HepG2 (cell line): ENCODE measurements at regions not wholly inside any gene's neighbourhood (a gene's known extent, or its start where the extent isn't known, plus 50 kb on each side); places are given as distances from the start of the nearest gene placed in this dataset.

Experiments used
- ATAC-seq: fragments of 200-7000 bp; cut with Tn5 transposase; 3 replicates; pipeline ENCODE4 v1.9.1; 2020; ENCODE audit warnings: mild to moderate bottlenecking, moderate library complexity
- BruUV-seq: library from RNA; stranded (reverse); fragments of 400-500 nt; replicated peaks from 2 replicates; lab custom pipeline; 2021; lab: Mats Ljungman, UMichigan
- CTCF ChIA-PET: fragments of 300-600 bp; formaldehyde crosslinking; extraction: SDS; loops from one replicate; lab custom pipeline; 2021; ENCODE audit warnings: low total read pairs, inconsistent platforms, low intra/inter-chr PET ratio; lab: Yijun Ruan, JAX
- POLR2A ChIA-PET: fragments of 350-600 bp; sonication (Branson Sonifier 250); formaldehyde crosslinking; loops from one replicate; lab custom pipeline; 2020; ENCODE audit warnings: antibody characterized with exemption, inconsistent platforms; lab: Yijun Ruan, JAX
- DNase-seq: peaks from one replicate; pipeline ENCODE4 v3.0.0-alpha.2; 2015; ENCODE audit warnings: low spot score
- FAIRE-seq: peaks from 3 replicates; lab custom pipeline; 2011; peaks lifted over from hg19 to GRCh38; lab: Jason Lieb, UNC
- H2AFZ ChIP-seq: one replicate; pipeline ENCODE4 v1.6.1; 2011; ENCODE audit warnings: low read length, inconsistent platforms
- H3K27ac ChIP-seq: fragments of 300-600 bp; 3 replicates; pipeline ENCODE4 v1.8.0; 2011; ENCODE audit warnings: mixed run types, mild to moderate bottlenecking, mixed read lengths, low read length, inconsistent platforms; ENCODE audit not compliant: insufficient read depth; ENCODE audit errors: extremely low read length
- H3K27me3 ChIP-seq, 2 experiments: fragments of 200-600 bp in 1 of 2; 2 replicates in 1 of 2; 3 replicates in 1 of 2; pipeline versions ENCODE4 v1.6.0 to v1.8.0; 2011; ENCODE audit warnings: low read length in 2 of 2, mild to moderate bottlenecking in 2 of 2, moderate library complexity in 2 of 2, inconsistent platforms in 1 of 2; ENCODE audit not compliant: insufficient read depth in 2 of 2, control insufficient read depth in 1 of 2
- H3K36me3 ChIP-seq, 2 experiments: fragments of 200-600 bp in 1 of 2; replicated peaks in 1 of 2; 2 replicates in 1 of 2; 3 replicates in 1 of 2; pipeline versions ENCODE4 v1.5.1 to v1.8.0; 2011; ENCODE audit warnings: low read length in 2 of 2, inconsistent platforms in 1 of 2; ENCODE audit not compliant: insufficient read depth in 2 of 2, control insufficient read depth in 1 of 2
- H3K4me1 ChIP-seq: 2 replicates; pipeline ENCODE4 v1.5.1; 2012; ENCODE audit warnings: low read length, inconsistent platforms; ENCODE audit not compliant: insufficient read depth
- H3K4me2 ChIP-seq: 2 replicates; pipeline ENCODE4 v1.6.0; 2011; ENCODE audit warnings: low read depth, low read length, inconsistent platforms
- H3K4me3 ChIP-seq, 3 experiments: fragments of 200-600 bp in 1 of 3; sonication (generic), shearing (Covaris generic) in 1 of 3; replicated peaks in 1 of 3; 2 replicates each; pipeline ENCODE4 v1.5.1; 2011 to 2016; ENCODE audit warnings: low read length in 3 of 3, inconsistent platforms in 2 of 3, low read depth in 2 of 3, mild to moderate bottlenecking in 2 of 3, control low read depth in 1 of 3, mixed read lengths in 1 of 3; ENCODE audit not compliant: insufficient read depth in 1 of 3
- H3K79me2 ChIP-seq: one replicate; pipeline ENCODE4 v1.6.1; 2011; ENCODE audit warnings: low read length, inconsistent platforms; ENCODE audit not compliant: insufficient read depth
- H3K9ac ChIP-seq: 2 replicates; pipeline ENCODE4 v1.6.0; 2011; ENCODE audit warnings: mild to moderate bottlenecking, low read depth, low read length, inconsistent platforms; ENCODE audit not compliant: insufficient read depth
- H3K9me3 ChIP-seq: 2 replicates; pipeline ENCODE4 v1.5.1; 2012; ENCODE audit warnings: mild to moderate bottlenecking, low read length
- H4K20me1 ChIP-seq: 2 replicates; pipeline ENCODE4 v1.6.0; 2011; ENCODE audit warnings: inconsistent platforms, mild to moderate bottlenecking, low read length, moderate library complexity; ENCODE audit not compliant: insufficient read depth
- CAMTA2 ChIP-seq: sonication (generic); formaldehyde crosslinking; IDR thresholded peaks from 2 replicates; pipeline ENCODE4 v1.4.0; 2020; ENCODE audit warnings: mild to moderate bottlenecking, missing genetic modification reagents, borderline replicate concordance
- GPN1 ChIP-seq: sonication (generic); formaldehyde crosslinking; IDR thresholded peaks from 2 replicates; pipeline ENCODE4 v1.5.1; 2020; ENCODE audit warnings: missing genetic modification reagents, borderline replicate concordance
- HCFC1 ChIP-seq: fragments of 150-350 bp; IDR thresholded peaks from 2 replicates; pipeline ENCODE4 v1.6.1; 2014; ENCODE audit warnings: low read depth, low read length
- HOXA9 ChIP-seq: sonication (generic); formaldehyde crosslinking; IDR thresholded peaks from 2 replicates; pipeline ENCODE4 v1.8.1; 2022; ENCODE audit warnings: missing genetic modification reagents, mild to moderate bottlenecking, moderate library complexity, borderline replicate concordance
- ZBTB4 ChIP-seq: sonication (generic); formaldehyde crosslinking; IDR thresholded peaks from 2 replicates; pipeline ENCODE4 v1.4.0; 2020; ENCODE audit warnings: missing genetic modification reagents, mild to moderate bottlenecking, borderline replicate concordance
- ZNF276 ChIP-seq: sonication (generic); formaldehyde crosslinking; IDR thresholded peaks from 2 replicates; pipeline ENCODE4 v1.4.0; 2020; ENCODE audit warnings: mild to moderate bottlenecking, low read depth, missing genetic modification reagents
- ZNF629 ChIP-seq: sonication (generic); formaldehyde crosslinking; conservative IDR thresholded peaks from 2 replicates; pipeline ENCODE4 v1.5.0; 2020; ENCODE audit warnings: missing genetic modification reagents
- WGBS: methylation state at CpG from one replicate; pipeline ENCODE4 v1.1.6; 2017; ENCODE audit warnings: low lambda C conversion rate; 5-methylcytosine and 5-hydroxymethylcytosine counted together
- in situ Hi-C: cut with HindIII; loops from 2 replicates; pipeline ENCODE4 v1.10.0; 2017; ENCODE audit warnings: low pct_unique_long_range_greater_than_20kb; ENCODE audit not compliant: extremely low pct_ligation_motif_present
- intact Hi-C: fragments of 100-400 bp; cut with micrococcal nuclease; formaldehyde crosslinking; loops from one replicate; pipeline ENCODE4 v1.10.0; 2022; ENCODE audit not compliant: unreplicated experiment

- no peak for FAIRE-seq
- DNase-seq: no peak
- ATAC-seq: no peak
- Histone ChIP-seq H3K27ac (no peak overlapping the region), H2AFZ (no peak overlapping the region), H3K9me3 (no peaks in the 10 kb centered on the region), H3K9ac (no peak overlapping the region), H3K36me3 (no peaks in the 10 kb centered on the region), H3K79me2 (no peaks in the 10 kb centered on the region), H3K4me1 (no peaks in the 10 kb centered on the region), H4K20me1 (no peaks in the 10 kb centered on the region), H3K4me3 (no peak overlapping the region), H3K27me3 (no peaks in the 10 kb centered on the region; a peak in 1 of 5 replicates), H3K4me2 (no peak overlapping the region)
- no TSS peak for BruUV-seq
- TF ChIP-seq HOXA9 (CRISPR knock-in tag): no peak
- no peak for TF ChIP-seq ZNF276 (CRISPR knock-in tag)
- no peak for TF ChIP-seq HCFC1
- no peak for TF ChIP-seq ZNF629
- no peak for TF ChIP-seq CAMTA2 (CRISPR knock-in tag)
- in situ Hi-C loops: no loop called here
- 48% methylated on average over 5 of the region's 5 CpGs for WGBS
- ChIA-PET CTCF (no interaction called here), POLR2A (no interaction called here)
- intact Hi-C loops: no loop called here
Measured at GRCh38 chr3:81953111-81953510, 191.7 kb upstream of the GBE1 start.

- in situ Hi-C loops: no loop called here
- ATAC-seq (no peak), DNase-seq (no peak), FAIRE-seq (no peak)
- Histone ChIP-seq H3K9ac (no peak overlapping the region), H3K4me2 (no peak overlapping the region), H3K4me1 (no peaks in the 10 kb centered on the region), H3K79me2 (no peaks in the 10 kb centered on the region), H3K36me3 (no peaks in the 10 kb centered on the region), H4K20me1 (no peaks in the 10 kb centered on the region), H3K4me3 (no peak overlapping the region), H3K27ac (no peak overlapping the region), H2AFZ (no peak overlapping the region), H3K27me3 (no peaks in the 10 kb centered on the region; a peak in 1 of 5 replicates), H3K9me3 (no peaks in the 10 kb centered on the region)
- ChIA-PET POLR2A (no interaction called here), CTCF (no interaction called here)
- intact Hi-C loops: no loop called here
- no TSS peak for BruUV-seq
- WGBS: 30% methylated on average over 3 of the region's 3 CpGs
- TF ChIP-seq GPN1 (no peak), ZBTB4 (CRISPR knock-in tag) (no peak)
Measured at GRCh38 chr3:81952141-81952540, 190.7 kb upstream of the GBE1 start.
